ENCODE measurements at regions not wholly inside any gene's neighbourhood (a gene's known extent, or its start where the extent isn't known, plus 50 kb on each side); places are given as distances from the start of the nearest gene placed in this dataset.

GRCh38 chr6:19454721-19455392, 382.3 kb upstream of the ID4 start:
- no peaks in the 10 kb centered on the region for H4K20me1 ChIP-seq (ENCODE audit: insufficient read depth, low read length)
- H3K9me3 ChIP-seq (ENCODE audit: control insufficient read depth, insufficient read depth, low read length) = 0 out of 2 replicates have a peak, but pooled peaks cover 2% of the 10 kb centered on the region
- no peaks in the 10 kb centered on the region for H3K4me1 ChIP-seq (ENCODE audit: control insufficient read depth, insufficient read depth, low read length)
- no peak overlapping the region for H3K18ac ChIP-seq (ENCODE audit: low read depth, low read length)
- H4K91ac ChIP-seq (ENCODE audit: insufficient read depth, low read depth, low read length) = no peak overlapping the region
- BruUV-seq (replicated peaks) = no TSS peak
- H3K36me3 ChIP-seq (ENCODE audit: control insufficient read depth, insufficient read depth, low read length) = no peaks in the 10 kb centered on the region
- TF ChIP-seq SMC3 (IDR thresholded peaks at IDR 0.05; ENCODE audit: low read depth, low read length) (no peak), CTCF (conservative IDR thresholded peaks at IDR 0.05; ENCODE audit: low read depth, low read length) (no peak), RFX5 (IDR thresholded peaks at IDR 0.05; ENCODE audit: low read depth, low read length) (no peak), MAFK (IDR thresholded peaks at IDR 0.05; ENCODE audit: low read depth, low read length) (no peak), RCOR1 (IDR thresholded peaks at IDR 0.05; ENCODE audit: insufficient replicate concordance, low read length) (no peak), POLR2A (IDR thresholded peaks at IDR 0.05; ENCODE audit: low read depth, low read length) (no peak), CHD1 (IDR thresholded peaks at IDR 0.05; ENCODE audit: low read depth, low read length) (no peak), USF2 (IDR thresholded peaks at IDR 0.05; ENCODE audit: low read depth, low read length) (no peak), NFE2L2 (IDR thresholded peaks at IDR 0.05; ENCODE audit: low read depth, low read length) (no peak), BHLHE40 (IDR thresholded peaks at IDR 0.05; ENCODE audit: low read depth, low read length) (no peak), CEBPB (IDR thresholded peaks at IDR 0.05; ENCODE audit: low read depth, low read length) (no peak), RAD21 (IDR thresholded peaks at IDR 0.05; ENCODE audit: low read length) (no peak), MXI1 (IDR thresholded peaks at IDR 0.05; ENCODE audit: borderline replicate concordance, low read depth, low read length) (no peak), MAZ (IDR thresholded peaks at IDR 0.05; ENCODE audit: borderline replicate concordance, low read depth, low read length) (no peak), ELK1 (IDR thresholded peaks at IDR 0.05; ENCODE audit: borderline replicate concordance, low read depth, low read length) (no peak), FOS (IDR thresholded peaks at IDR 0.05; ENCODE audit: low read depth, low read length) (no peak)
- ChIA-PET POLR2A (ENCODE audit: unreplicated experiment) (no interaction called here), CTCF (no interaction called here)
- H3K9ac ChIP-seq (ENCODE audit: low read depth, low read length) = no peak overlapping the region
- no CpG with 5 or more reads among the region's 2 CpGs for WGBS, 2 experiments (ENCODE audit: extremely low coverage in 2 of 2, insufficient read length in 1 of 2)
- no peak overlapping the region for H3K56ac ChIP-seq (ENCODE audit: extremely low read depth, insufficient read depth, low read length)
- H4K5ac ChIP-seq (ENCODE audit: low read depth, low read length) = no peak overlapping the region
- H3K79me1 ChIP-seq (ENCODE audit: low read depth in 1 of 2, low read length in 2 of 2) = no peaks in the 10 kb centered on the region
- H3K4me2 ChIP-seq (ENCODE audit: low read depth, low read length) = no peak overlapping the region
- H2AK5ac ChIP-seq (ENCODE audit: low read depth, low read length) = no peak overlapping the region
- in situ Hi-C loops (cut with MboI; ENCODE audit: low sequenced_read_pairs) = no loop called here
- no peak overlapping the region for H2BK5ac ChIP-seq (ENCODE audit: low read depth, low read length, poor library complexity, severe bottlenecking)
- ATAC-seq (ENCODE audit: low read depth) = no peak
- no peak overlapping the region for H2AFZ ChIP-seq (replicated peaks; ENCODE audit: low read length, poor library complexity)
- no peak overlapping the region for H3K23ac ChIP-seq (ENCODE audit: low read depth, low read length)
- H3K9me1 ChIP-seq (ENCODE audit: insufficient read depth, low read length) = no peaks in the 10 kb centered on the region
- H3K27me3 ChIP-seq (ENCODE audit: control insufficient read depth, insufficient read depth, low read length) = no peaks in the 10 kb centered on the region
- H3K4ac ChIP-seq (ENCODE audit: low read depth, low read length) = no peak overlapping the region
- H3K4me3 ChIP-seq (ENCODE audit: insufficient read depth, low read depth, low read length) = no peak overlapping the region
- H2BK15ac ChIP-seq (ENCODE audit: low read depth, low read length) = no peak overlapping the region
- no peak overlapping the region for H2BK120ac ChIP-seq (ENCODE audit: low read depth, low read length)
- H3K14ac ChIP-seq (replicated peaks; ENCODE audit: low read depth, low read length) = no peak overlapping the region
- H3K27ac ChIP-seq (ENCODE audit: insufficient read depth, low read length) = no peak overlapping the region
- no peak overlapping the region for H2AK9ac ChIP-seq (replicated peaks; ENCODE audit: low read depth, low read length, poor library complexity)
- no peak for DNase-seq
- H2BK20ac ChIP-seq (ENCODE audit: low read depth, low read length) = no peak overlapping the region
- H4K8ac ChIP-seq (ENCODE audit: low read depth in 2 of 2, low read length in 2 of 2) = no peak overlapping the region
- intact Hi-C loops (cut with micrococcal nuclease) = no loop called here
- dilution Hi-C loops (cut with HindIII; ENCODE audit: low sequenced_read_pairs, unreplicated experiment) = no loop called here

Measured in IMR-90 (cell line).